HG02870 (cell line): ENCODE measurements at regions not wholly inside any gene's neighbourhood (a gene's known extent, or its start where the extent isn't known, plus 50 kb on each side); places are given as distances from the start of the nearest gene placed in this dataset.
"Not testable (repeated sequence)": the region's sequence is repeated elsewhere in the genome, so short reads cannot be mapped to it uniquely, and the experiment has no call there.

Experiments
- ATAC-seq: cut with Tn5 transposase; IDR thresholded peaks from one replicate; pipeline ENCODE4 v1.9.1; 2021; ENCODE audit warnings: mild to moderate bottlenecking, moderate library complexity; ENCODE audit not compliant: unreplicated experiment

GRCh38 chr9:129416821-129417539 lies 203.9 kb downstream of the C9orf50 start:
- no peak for ATAC-seq

GRCh38 chr9:129415942-129416651 lies 204.8 kb downstream of the C9orf50 start:
- ATAC-seq = no peak

GRCh38 chr9:129414993-129415941 lies 205.6 kb downstream of the C9orf50 start:
- no peak for ATAC-seq

GRCh38 chr9:129414377-129414992 lies 206.4 kb downstream of the C9orf50 start:
- ATAC-seq = no peak

- peak; percentile 84 for ATAC-seq
Measured at GRCh38 chr9:129413537-129414376, 207.1 kb downstream of the C9orf50 start.

- peak; percentile 13 for ATAC-seq
Measured at GRCh38 chr9:129412814-129413536, 207.9 kb downstream of the C9orf50 start.

- not testable (repeated sequence) for ATAC-seq
Measured at GRCh38 chr9:129412176-129412813, 208.6 kb downstream of the C9orf50 start.

- ATAC-seq = no peak
Measured at GRCh38 chr9:129411501-129412175, 209.3 kb downstream of the C9orf50 start.

GRCh38 chr9:129410226-129410625 lies 210.7 kb downstream of the C9orf50 start:
- no peak for ATAC-seq

- no peak for ATAC-seq
Measured at GRCh38 chr9:129408535-129409215, 212.2 kb downstream of the C9orf50 start.

GRCh38 chr9:129407905-129408452 lies 212.9 kb downstream of the C9orf50 start:
- no peak for ATAC-seq

GRCh38 chr9:129406278-129407225 lies 214.3 kb downstream of the C9orf50 start:
- no peak for ATAC-seq

GRCh38 chr9:129405827-129406213 lies 215.1 kb downstream of the C9orf50 start:
- ATAC-seq = no peak

- ATAC-seq = no peak
Measured at GRCh38 chr9:129405089-129405826, 215.6 kb downstream of the C9orf50 start.

GRCh38 chr9:129404621-129405020 lies 216.3 kb downstream of the C9orf50 start:
- ATAC-seq = no peak
